Ovary (tissue), 7 donors: ENCODE measurements at regions not wholly inside any gene's neighbourhood (a gene's known extent, or its start where the extent isn't known, plus 50 kb on each side); places are given as distances from the start of the nearest gene placed in this dataset.

Experiments
- DNase-seq, 5 donors: peaks; one replicate each; pipeline ENCODE4 v3.0.0-alpha.2; 2019 to 2020
- H3K27ac ChIP-seq, 2 donors: fragments of 200-600 bp; one replicate each; pipeline versions ENCODE4 v1.5.1 to v1.8.0; 2019 to 2022
- H3K27me3 ChIP-seq: fragments of 200-600 bp; one replicate; pipeline ENCODE4 v1.8.0; 2022
- H3K36me3 ChIP-seq: fragments of 200-600 bp; sonication (generic); one replicate; pipeline ENCODE4 v1.5.1; 2019
- H3K4me1 ChIP-seq: one replicate; pipeline ENCODE4 v1.8.1; 2013; ENCODE audit warnings: mild to moderate bottlenecking, moderate library complexity; ENCODE audit not compliant: insufficient read depth
- H3K4me3 ChIP-seq: fragments of 200-600 bp; sonication (generic); one replicate; pipeline ENCODE4 v1.5.1; 2017
- H3K9me3 ChIP-seq, 2 donors: fragments of 200-600 bp in 1 of 2; sonication (generic) in 1 of 2; one replicate each; pipeline versions ENCODE4 v1.5.1 to v1.8.1; 2013 to 2019; ENCODE audit warnings: mild to moderate bottlenecking in 1 of 2, moderate library complexity in 1 of 2
- CTCF ChIP-seq, 3 donors: fragments of 450-650 bp in 2 of 3; fragments of 200-600 bp in 1 of 3; IDR thresholded peaks; one replicate each; pipeline versions ENCODE4 v1.5.1 to v1.8.0; 2016 to 2022; ENCODE audit warnings: antibody characterized with exemption in 3 of 3, mild to moderate bottlenecking in 1 of 3
- EP300 ChIP-seq: sonication (generic); formaldehyde crosslinking; IDR thresholded peaks from one replicate; pipeline ENCODE4 v1.6.1; 2017; ENCODE audit warnings: antibody characterized with exemption
- POLR2A ChIP-seq: fragments of 450-650 bp; IDR thresholded peaks from one replicate; pipeline ENCODE4 v1.6.1; 2017; ENCODE audit warnings: antibody characterized with exemption, mild to moderate bottlenecking, moderate library complexity
- WGBS, 3 donors: extraction: QIAGEN DNeasy Blood & Tissue Kit in 1 of 3; methylation state at CpG; one replicate each; pipeline versions ENCODE4 v1.1.5 to v1.1.7; 2013 to 2017; 5-methylcytosine and 5-hydroxymethylcytosine counted together
- intact Hi-C, 4 donors: fragments of 100-400 bp; cut with DNase I; formaldehyde crosslinking; loops; one replicate each; pipeline versions ENCODE4 v1.11.0 to v1.15.1; 2022 to 2023
- donor health status: DM: no; HTN: no; CAD: no; lungs with moderate emphysema.
- donor health status: DM: no; HTN: no; CAD: no.
- donor health status: Bipolar disorder and iron deficiency.
- donor health status: DM: no; HTN: no; CAD: no.
- donor health status: DM: yes; HTN: yes; CAD: no.

DNA sequence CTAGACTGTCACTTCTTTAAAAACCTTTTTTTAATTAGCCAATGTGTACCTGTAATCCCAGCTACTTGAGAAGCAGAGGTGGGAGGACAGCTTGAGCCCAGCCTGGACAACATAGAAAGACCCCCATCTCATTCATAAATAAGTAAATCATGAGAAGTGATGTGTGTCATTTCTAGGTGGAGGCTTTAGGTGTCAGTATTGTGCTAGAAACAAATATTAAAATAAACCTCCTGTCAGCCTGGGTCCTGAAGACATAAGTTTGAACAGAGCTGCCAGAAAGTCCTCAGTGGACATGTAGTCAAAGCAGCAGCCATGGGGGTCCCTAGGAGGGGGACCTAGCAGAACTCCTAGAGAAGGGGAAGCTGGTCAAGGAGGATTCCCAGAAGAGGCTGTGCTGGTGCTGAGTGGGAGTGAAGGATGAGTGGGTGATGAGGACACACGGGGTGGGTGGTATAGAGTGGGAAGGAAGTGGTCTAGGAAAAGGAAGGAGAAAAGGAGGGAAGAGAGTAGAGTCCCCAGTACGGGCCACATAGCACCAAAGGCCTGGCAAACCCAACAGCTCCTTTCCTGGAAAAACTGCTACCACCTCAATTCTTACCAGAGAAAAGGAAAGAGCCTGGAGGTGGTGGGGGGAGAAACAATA, 316.6 kb upstream of the NCKAP5 start:
- WGBS, 3 donors = 69 to 76% (median 73%) methylated on average over 2 of the region's 2 CpGs
- DNase-seq = no peak
- Histone ChIP-seq H3K4me3 (no peak overlapping the region), H3K36me3 (no peaks in the 10 kb centered on the region), H3K27me3 (no peaks in the 10 kb centered on the region), H3K9me3 (no peaks in the 10 kb centered on the region), H3K4me1 (no peaks in the 10 kb centered on the region), H3K27ac (no peak overlapping the region)
- no peak for TF ChIP-seq EP300
- TF ChIP-seq POLR2A = no peak
- TF ChIP-seq CTCF (IDR thresholded peaks at IDR 0.05) = no peak
- intact Hi-C loops = loop anchor here in 1 of 4 donors (5.0 kb wide), 1 partner anchor 232 kb away; no protein-coding TSS in a partner anchor

DNA sequence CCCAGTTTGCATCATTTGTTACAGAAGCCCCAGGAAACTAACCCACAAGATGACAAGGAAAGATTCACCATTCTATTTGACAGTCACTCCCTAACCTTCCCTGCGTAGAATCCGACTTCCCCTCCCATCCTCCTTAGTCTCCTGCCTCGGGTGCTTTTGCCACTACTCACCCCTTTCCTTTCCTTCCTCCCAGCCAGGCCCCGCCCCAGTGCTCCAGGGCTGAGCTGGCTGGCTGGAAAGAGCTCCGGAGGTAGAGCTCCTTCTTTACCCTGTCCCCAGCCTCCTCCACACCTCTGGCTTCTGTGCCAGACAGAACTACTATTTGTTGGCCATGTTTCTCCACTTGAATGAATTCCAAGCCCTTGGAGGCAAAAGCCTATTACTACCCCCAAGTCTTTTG, 317.6 kb upstream of the NCKAP5 start:
- no peaks in the 10 kb centered on the region for H3K4me1 ChIP-seq
- intact Hi-C loops = loop anchor here in 1 of 4 donors (5.0 kb wide), 1 partner anchor 231 kb away; no protein-coding TSS in a partner anchor
- H3K27me3 ChIP-seq = no peaks in the 10 kb centered on the region
- DNase-seq = no peak
- TF ChIP-seq POLR2A (no peak), EP300 (no peak), CTCF (IDR thresholded peaks at IDR 0.05) (no peak)
- no peaks in the 10 kb centered on the region for H3K9me3 ChIP-seq
- H3K27ac ChIP-seq = no peak overlapping the region
- 54 to 66% (median 57%) methylated on average over 5 of the region's 5 CpGs for WGBS, 3 donors
- H3K36me3 ChIP-seq = no peaks in the 10 kb centered on the region
- H3K4me3 ChIP-seq = no peak overlapping the region

DNA sequence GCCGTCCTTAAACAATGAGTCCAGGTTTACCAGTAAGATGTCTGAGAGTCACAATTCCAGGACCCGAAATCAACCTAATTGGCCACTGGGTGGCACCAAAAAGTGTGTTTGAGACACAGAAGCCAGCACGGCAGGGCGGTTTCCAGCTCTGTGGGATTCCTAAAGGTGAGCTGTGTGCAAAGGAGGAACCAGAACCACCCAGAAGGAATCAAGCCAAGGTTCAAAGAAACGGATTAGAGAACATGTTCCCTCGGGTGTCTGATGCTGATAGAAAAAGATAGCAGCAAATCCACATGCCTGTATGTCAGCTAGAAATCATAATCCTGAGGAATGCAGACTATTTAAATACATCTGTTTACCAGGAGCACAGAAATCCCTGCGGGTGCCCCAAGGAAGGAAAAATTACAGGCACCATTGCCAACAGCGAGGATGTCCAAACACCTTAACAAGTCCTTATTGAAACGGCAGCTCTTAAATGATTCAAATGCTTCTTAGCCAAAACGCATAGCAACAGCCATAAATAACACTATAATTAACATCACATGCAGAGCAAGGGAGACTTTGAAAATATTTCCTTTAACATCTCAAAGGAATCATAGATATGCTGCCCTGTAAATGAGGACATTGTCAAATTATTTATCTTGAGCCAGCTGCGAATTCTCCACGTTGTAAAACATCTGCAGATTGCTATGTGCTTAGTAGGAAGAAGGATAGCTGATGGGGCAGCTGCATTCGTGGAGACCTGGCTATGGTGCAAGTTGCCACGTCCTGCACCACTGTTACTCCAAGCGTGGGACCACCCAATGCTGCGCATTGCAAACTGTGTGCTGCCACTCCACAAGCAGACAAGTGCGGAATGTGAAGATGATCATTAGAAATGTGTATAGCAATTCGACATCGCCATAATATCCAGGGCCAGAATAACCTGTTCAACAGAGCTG, 318.7 kb upstream of the NCKAP5 start:
- TF ChIP-seq CTCF (IDR thresholded peaks at IDR 0.05) (peak in 1 of 3 donors; percentile 20), POLR2A (no peak), EP300 (no peak)
- Histone ChIP-seq H3K27me3 (no peaks in the 10 kb centered on the region), H3K4me3 (no peak overlapping the region), H3K27ac (no peak overlapping the region), H3K36me3 (no peaks in the 10 kb centered on the region), H3K9me3 (no peaks in the 10 kb centered on the region), H3K4me1 (no peaks in the 10 kb centered on the region)
- 18 to 22% (median 21%) methylated on average over 19 of the region's 19 CpGs for WGBS, 3 donors
- intact Hi-C loops = loop anchor here in 1 of 4 donors (5.0 kb wide), 1 partner anchor 230 kb away; no protein-coding TSS in a partner anchor
- DNase-seq = peak; percentile 34 to 64 (median 51)

DNA sequence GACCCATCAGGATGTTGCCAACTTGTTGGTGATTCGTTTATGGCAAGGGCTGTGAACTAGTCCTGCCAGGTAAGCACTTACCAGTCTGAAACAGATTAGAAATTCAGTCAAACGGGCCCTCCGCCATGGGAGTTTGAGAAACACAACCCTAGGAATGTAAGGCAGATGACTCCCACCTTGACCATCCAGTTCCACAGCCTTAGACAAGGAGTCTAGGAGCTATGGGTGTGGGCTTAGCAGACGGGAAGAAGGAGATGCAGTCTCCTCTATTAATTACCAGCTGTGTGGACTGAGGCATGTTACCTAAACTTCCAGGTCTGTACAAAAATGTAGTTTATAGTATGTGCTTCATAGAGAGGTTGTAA, 319.4 kb upstream of the NCKAP5 start:
- TF ChIP-seq CTCF (IDR thresholded peaks at IDR 0.05) = no peak
- no peak for TF ChIP-seq POLR2A
- no peak for TF ChIP-seq EP300
- WGBS, 3 donors = 70 to 82% (median 72%) methylated on average over 4 of the region's 4 CpGs
- Histone ChIP-seq H3K9me3 (no peaks in the 10 kb centered on the region), H3K4me3 (no peak overlapping the region), H3K4me1 (no peaks in the 10 kb centered on the region), H3K36me3 (no peaks in the 10 kb centered on the region), H3K27me3 (no peaks in the 10 kb centered on the region), H3K27ac (no peak overlapping the region)
- intact Hi-C loops = loop anchor here in 1 of 4 donors (5.0 kb wide), 1 partner anchor 230 kb away; no protein-coding TSS in a partner anchor
- DNase-seq = no peak
